COR-L47 (cell line): ENCODE measurements at regions not wholly inside any gene's neighbourhood (a gene's known extent, or its start where the extent isn't known, plus 50 kb on each side); places are given as distances from the start of the nearest gene placed in this dataset.
"Not testable (repeated sequence)": the region's sequence is repeated elsewhere in the genome, so short reads cannot be mapped to it uniquely, and the experiment has no call there.

Experiments
- DNase-seq: peaks from one replicate; lab custom pipeline; 2025; lab: John Stamatoyannopoulos, UW

GRCh38 chr5:127133071-127133470 lies 59.8 kb upstream of the C5orf63 start:
- no peak for DNase-seq

- no peak for DNase-seq
Measured at GRCh38 chr5:127136908-127137307, 63.6 kb upstream of the C5orf63 start.

- DNase-seq, result no peak
Measured at GRCh38 chr5:127143722-127144121, 70.4 kb upstream of the C5orf63 start.

- no peak for DNase-seq
Measured at GRCh38 chr5:127153031-127153430, 79.7 kb upstream of the C5orf63 start.

- no peak for DNase-seq
Measured at GRCh38 chr5:127153521-127153920, 80.2 kb upstream of the C5orf63 start.

- no peak for DNase-seq
Measured at GRCh38 chr5:127163750-127164149, 90.4 kb upstream of the C5orf63 start.

- DNase-seq, result no peak
Measured at GRCh38 chr5:127170918-127171600, 97.8 kb upstream of the C5orf63 start.

- no peak for DNase-seq
Measured at GRCh38 chr5:127176769-127177168, 103.5 kb upstream of the C5orf63 start.

- DNase-seq, result not testable (repeated sequence)
Measured at GRCh38 chr5:127182631-127183030, 108.0 kb upstream of the MEGF10 start.

GRCh38 chr5:127183332-127183731 lies 107.3 kb upstream of the MEGF10 start:
- DNase-seq, result no peak

- no peak for DNase-seq
Measured at GRCh38 chr5:127184851-127185250, 105.7 kb upstream of the MEGF10 start.

GRCh38 chr5:127186657-127187056 lies 103.9 kb upstream of the MEGF10 start:
- no peak for DNase-seq

- DNase-seq, result no peak
Measured at GRCh38 chr5:127187706-127188105, 102.9 kb upstream of the MEGF10 start.

- no peak for DNase-seq
Measured at GRCh38 chr5:127192150-127192549, 98.4 kb upstream of the MEGF10 start.

- DNase-seq, result no peak
Measured at GRCh38 chr5:127192836-127193338, 97.7 kb upstream of the MEGF10 start.

- DNase-seq, result no peak
Measured at GRCh38 chr5:127196042-127196441, 94.6 kb upstream of the MEGF10 start.

- DNase-seq, result not testable (repeated sequence)
Measured at GRCh38 chr5:127197402-127198167, 93.0 kb upstream of the MEGF10 start.

GRCh38 chr5:127202738-127203137 lies 87.9 kb upstream of the MEGF10 start:
- not testable (repeated sequence) for DNase-seq

GRCh38 chr5:127203818-127204217 lies 86.8 kb upstream of the MEGF10 start:
- DNase-seq, result no peak

- DNase-seq, result no peak
Measured at GRCh38 chr5:127205147-127205546, 85.4 kb upstream of the MEGF10 start.

GRCh38 chr5:127206320-127207113 lies 84.1 kb upstream of the MEGF10 start:
- peak; percentile 15 for DNase-seq

GRCh38 chr5:127210042-127210441 lies 80.6 kb upstream of the MEGF10 start:
- peak; percentile 62 for DNase-seq

GRCh38 chr5:127213231-127213630 lies 77.4 kb upstream of the MEGF10 start:
- no peak for DNase-seq
